ENCODE measurements at regions not wholly inside any gene's neighbourhood (a gene's known extent, or its start where the extent isn't known, plus 50 kb on each side); places are given as distances from the start of the nearest gene placed in this dataset.

DNA sequence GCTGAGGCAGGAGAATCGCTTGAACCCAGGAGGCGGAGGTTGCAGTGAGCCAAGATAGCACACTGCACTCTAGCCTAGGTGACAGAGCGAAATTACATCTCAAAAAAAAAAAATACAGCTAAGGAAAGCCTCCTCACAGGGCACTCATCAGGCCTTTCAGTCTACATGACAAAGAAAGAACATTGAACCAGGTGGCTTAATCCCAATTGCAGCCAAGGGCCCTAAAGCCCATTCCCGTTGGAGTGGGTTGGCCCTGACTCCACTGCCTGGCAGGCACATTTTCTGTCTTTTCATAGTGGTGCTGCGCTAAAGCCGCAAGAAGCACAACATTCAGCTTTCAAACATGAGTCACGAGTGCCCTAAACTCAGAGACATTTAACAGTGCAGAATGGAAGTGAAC lies 372.5 kb downstream of the RNF144A start:
- TF ChIP-seq, protein P1, sequence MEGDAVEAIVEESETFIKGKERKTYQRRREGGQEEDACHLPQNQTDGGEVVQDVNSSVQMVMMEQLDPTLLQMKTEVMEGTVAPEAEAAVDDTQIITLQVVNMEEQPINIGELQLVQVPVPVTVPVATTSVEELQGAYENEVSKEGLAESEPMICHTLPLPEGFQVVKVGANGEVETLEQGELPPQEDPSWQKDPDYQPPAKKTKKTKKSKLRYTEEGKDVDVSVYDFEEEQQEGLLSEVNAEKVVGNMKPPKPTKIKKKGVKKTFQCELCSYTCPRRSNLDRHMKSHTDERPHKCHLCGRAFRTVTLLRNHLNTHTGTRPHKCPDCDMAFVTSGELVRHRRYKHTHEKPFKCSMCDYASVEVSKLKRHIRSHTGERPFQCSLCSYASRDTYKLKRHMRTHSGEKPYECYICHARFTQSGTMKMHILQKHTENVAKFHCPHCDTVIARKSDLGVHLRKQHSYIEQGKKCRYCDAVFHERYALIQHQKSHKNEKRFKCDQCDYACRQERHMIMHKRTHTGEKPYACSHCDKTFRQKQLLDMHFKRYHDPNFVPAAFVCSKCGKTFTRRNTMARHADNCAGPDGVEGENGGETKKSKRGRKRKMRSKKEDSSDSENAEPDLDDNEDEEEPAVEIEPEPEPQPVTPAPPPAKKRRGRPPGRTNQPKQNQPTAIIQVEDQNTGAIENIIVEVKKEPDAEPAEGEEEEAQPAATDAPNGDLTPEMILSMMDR (conservative IDR thresholded peaks at IDR 0.05; ENCODE audit: control insufficient read depth, insufficient read depth, low read depth, low read length): no peak

DNA sequence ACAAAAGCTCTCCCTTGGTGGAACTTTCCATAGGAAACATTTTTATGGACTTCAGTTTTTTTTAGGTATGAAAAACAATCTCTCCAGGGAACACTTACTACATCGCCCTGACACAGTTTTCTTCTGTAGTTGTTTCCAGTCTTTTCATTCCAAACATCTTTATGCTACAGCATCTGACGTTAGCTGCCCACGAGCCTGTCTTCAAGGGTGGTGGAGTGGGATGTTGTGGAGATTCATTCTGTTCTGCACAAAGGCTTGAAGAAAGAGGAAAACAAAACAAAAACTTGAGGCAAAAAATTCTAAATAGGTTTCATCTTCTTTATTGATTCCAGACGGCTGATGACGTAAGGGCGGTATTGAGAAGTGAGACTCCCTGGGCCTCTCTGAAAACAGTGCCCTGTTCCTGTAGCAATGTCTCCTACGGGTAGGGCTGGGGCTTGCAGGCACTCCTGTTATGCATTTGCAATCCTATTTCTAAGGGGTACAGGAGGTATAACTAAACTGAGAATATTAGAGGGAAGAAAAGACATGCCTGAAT lies 375.0 kb downstream of the RNF144A start:
- H3K4me3 ChIP-seq (ENCODE audit: control insufficient read depth, low read depth, low read length): no peak overlapping the region
- TF ChIP-seq, protein P1 (conservative IDR thresholded peaks at IDR 0.05; ENCODE audit: control insufficient read depth, insufficient read depth, low read depth, low read length): no peak
- peak; percentile 1 for DNase-seq (ENCODE audit: low read depth)

More for the DNA sequence above, 372.5 kb downstream of the RNF144A start:
- no peak for DNase-seq (ENCODE audit: low read depth)
- no peak overlapping the region for H3K4me3 ChIP-seq (ENCODE audit: control insufficient read depth, low read depth, low read length)

DNA sequence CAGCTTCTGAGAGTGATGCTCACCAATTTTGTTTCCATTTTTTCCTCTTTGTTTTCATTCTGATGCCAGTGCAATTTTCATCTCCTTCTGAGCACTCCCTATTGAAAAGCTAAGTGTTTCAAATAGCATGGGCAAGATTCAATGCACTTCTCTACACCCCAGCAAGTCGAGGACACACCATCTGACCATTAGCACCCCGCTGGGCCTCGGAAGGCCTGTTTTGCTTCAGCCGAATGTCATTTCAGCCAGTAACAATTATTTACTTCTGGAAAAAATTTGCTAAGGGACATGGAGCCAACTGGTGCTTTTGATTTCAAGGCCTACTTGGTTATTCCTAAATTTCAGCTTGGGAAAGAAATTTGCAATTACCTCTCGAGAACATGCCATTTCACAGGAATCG lies 392.4 kb downstream of the RNF144A start:
- DNase-seq (ENCODE audit: low read depth): no peak
- no peak overlapping the region for H3K4me3 ChIP-seq (ENCODE audit: control insufficient read depth, low read depth, low read length)
- TF ChIP-seq, protein P1 (conservative IDR thresholded peaks at IDR 0.05; ENCODE audit: control insufficient read depth, insufficient read depth, low read depth, low read length): no peak

DNA sequence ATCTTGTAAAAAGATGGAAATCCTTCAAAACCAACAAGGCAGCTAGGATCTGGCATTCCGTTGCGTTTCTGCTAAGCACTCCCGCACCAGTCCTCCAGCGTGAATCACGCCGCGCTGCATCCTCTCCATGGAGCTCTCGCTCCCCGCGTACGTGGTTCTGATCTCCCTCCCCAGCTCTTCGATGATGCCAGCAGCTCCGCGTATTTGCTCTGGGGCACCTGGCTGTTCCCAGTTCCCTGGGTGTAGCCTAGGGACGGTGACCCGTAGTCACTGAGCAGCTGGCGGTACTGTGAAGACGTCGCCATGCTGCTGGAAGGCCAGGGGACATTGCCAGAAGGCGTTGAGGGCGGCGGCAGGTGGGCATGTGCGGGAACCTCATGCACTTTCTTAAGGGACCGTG lies 407.5 kb downstream of the RNF144A start:
- no peak overlapping the region for H3K4me3 ChIP-seq (ENCODE audit: control insufficient read depth, low read depth, low read length)
- TF ChIP-seq, protein P1 (conservative IDR thresholded peaks at IDR 0.05; ENCODE audit: control insufficient read depth, insufficient read depth, low read depth, low read length): no peak
- no peak for DNase-seq (ENCODE audit: low read depth)

DNA sequence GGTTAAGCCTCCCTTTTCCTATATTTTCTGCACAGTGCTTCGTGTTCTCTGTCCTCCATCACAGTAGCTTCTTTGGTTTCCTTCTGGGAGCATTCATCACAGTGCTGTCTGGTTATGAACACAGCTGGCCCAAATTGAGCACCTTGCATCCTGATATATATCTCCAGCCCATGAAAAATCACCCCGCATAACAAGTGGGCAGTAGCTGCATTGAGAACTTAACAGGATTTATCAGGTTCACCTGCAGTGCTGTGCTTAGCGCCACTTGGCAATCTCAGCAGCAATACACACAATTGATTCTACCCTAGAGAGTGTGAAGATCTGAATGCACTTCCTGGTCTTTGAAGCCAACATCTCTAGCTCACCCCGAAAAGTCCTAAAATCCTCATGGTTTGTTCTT lies 408.0 kb downstream of the RNF144A start:
- H3K4me3 ChIP-seq (ENCODE audit: control insufficient read depth, low read depth, low read length): no peak overlapping the region
- no peak for DNase-seq (ENCODE audit: low read depth)
- TF ChIP-seq, protein P1 (conservative IDR thresholded peaks at IDR 0.05; ENCODE audit: control insufficient read depth, insufficient read depth, low read depth, low read length): no peak

DNA sequence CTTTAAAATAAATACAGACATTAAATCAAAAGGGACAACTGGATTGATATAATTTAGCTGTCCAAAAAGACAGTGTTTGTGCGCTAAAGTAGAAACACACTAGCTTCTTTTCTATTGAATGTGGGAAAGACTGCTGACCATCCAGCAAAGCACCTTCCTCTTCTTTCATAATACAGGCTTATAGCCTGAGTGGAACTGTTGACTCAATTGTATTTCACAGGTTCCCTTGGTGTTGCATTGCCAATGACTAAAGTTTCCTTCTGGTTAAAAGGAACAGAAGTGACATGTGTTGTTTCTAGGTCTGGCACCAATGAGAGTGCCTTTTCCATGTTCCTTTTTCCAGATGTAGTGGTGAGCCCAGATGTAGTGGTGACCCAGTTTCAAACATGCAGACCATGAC lies 412.3 kb downstream of the RNF144A start:
- no peak overlapping the region for H3K4me3 ChIP-seq (ENCODE audit: control insufficient read depth, low read depth, low read length)
- DNase-seq (ENCODE audit: low read depth): no peak
- TF ChIP-seq, protein P1 (conservative IDR thresholded peaks at IDR 0.05; ENCODE audit: control insufficient read depth, insufficient read depth, low read depth, low read length): no peak

Measured in fibroblast of mammary gland (primary cell).